Heart left ventricle (tissue), 13 donors: ENCODE measurements at regions not wholly inside any gene's neighbourhood (a gene's known extent, or its start where the extent isn't known, plus 50 kb on each side); places are given as distances from the start of the nearest gene placed in this dataset.

Experiments
- POLR2A ChIP-seq, 2 donors: fragments of 450-650 bp; IDR thresholded peaks; one replicate each; pipeline ENCODE4 v1.6.1; 2017; ENCODE audit warnings: antibody characterized with exemption in 2 of 2, mild to moderate bottlenecking in 2 of 2, moderate library complexity in 2 of 2
- TF ChIP-seq, protein P1 (sequence below), 12 donors: fragments of 200-600 bp; sonication (generic) in 4 of 12; IDR thresholded peaks; one replicate each; pipeline versions ENCODE4 v1.5.0 to v1.8.0; 2018 to 2022; ENCODE audit warnings: antibody characterized with exemption in 12 of 12, mild to moderate bottlenecking in 5 of 12
- donor health status: ischemic (EF 13 %, LVEDD 7.1; RV severe dilation, severe dysfunction).
- donor health status: DM: no; HTN: yes; CAD: no.
- donor health status: DM: no; HTN: no; CAD: no.
- donor health status: ischemic (EF 25% LVEDD 6.9; RV normal size, moderate dysfunction).
- donor health status: ischemic (EF 25% LVEDD 5.7; RV mildly dilated, moderate dysfunction).
- donor health status: ischemic (EF 35%, LVEDD 5.7; RV mildly dilated, moderate dysfunction).
- donor health status: nonischemic (EF 11% LVEDD 7.7; RV severe dilation, severe dysfunction).
- donor health status: DM: yes; HTN: yes; CAD: no.
- donor health status: PGD.
- donor health status: ischemic (EF 29% LVEDD 5.4; RV normal size, mild dysfunction).
- donor health status: nonischemic (EF 23%, LVEDD 6.1; RV moderate dilation, normal function).

DNA sequence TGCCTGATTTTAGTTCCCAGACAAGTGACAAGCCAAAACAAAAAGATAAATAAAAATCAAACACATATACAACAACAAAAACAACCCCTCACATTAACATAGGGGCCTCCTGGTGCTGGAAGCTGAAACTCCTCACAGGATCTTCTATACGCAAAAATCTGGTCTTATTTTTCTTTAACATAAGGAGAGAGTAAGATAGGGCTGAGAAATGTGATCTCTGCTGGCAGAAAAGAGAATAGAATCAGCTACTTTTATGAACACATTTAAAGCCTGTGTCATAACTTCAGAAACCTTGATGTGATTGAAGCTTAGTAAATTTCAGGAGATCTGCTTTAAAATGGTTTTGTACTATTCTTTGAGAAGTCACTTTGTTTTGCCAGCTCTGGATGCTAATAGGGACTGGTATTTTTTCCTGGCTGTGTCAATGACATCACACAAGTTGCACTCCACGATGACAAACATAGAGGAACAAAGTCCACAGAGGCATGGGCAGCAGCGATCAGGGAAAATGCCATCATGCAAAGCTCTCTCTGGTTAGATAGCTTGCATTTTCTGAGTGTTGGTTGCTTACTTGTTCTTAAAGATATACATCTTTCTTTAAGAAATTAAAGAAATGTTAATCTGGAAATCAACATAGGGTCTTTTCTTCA lies 176.6 kb upstream of the SP4 start:
- TF ChIP-seq, protein P1, sequence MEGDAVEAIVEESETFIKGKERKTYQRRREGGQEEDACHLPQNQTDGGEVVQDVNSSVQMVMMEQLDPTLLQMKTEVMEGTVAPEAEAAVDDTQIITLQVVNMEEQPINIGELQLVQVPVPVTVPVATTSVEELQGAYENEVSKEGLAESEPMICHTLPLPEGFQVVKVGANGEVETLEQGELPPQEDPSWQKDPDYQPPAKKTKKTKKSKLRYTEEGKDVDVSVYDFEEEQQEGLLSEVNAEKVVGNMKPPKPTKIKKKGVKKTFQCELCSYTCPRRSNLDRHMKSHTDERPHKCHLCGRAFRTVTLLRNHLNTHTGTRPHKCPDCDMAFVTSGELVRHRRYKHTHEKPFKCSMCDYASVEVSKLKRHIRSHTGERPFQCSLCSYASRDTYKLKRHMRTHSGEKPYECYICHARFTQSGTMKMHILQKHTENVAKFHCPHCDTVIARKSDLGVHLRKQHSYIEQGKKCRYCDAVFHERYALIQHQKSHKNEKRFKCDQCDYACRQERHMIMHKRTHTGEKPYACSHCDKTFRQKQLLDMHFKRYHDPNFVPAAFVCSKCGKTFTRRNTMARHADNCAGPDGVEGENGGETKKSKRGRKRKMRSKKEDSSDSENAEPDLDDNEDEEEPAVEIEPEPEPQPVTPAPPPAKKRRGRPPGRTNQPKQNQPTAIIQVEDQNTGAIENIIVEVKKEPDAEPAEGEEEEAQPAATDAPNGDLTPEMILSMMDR (IDR thresholded peaks at IDR 0.05) = no peak
- no peak for TF ChIP-seq POLR2A (IDR thresholded peaks at IDR 0.05)
